SU-DHL-6 (cell line): ENCODE measurements at regions not wholly inside any gene's neighbourhood (a gene's known extent, or its start where the extent isn't known, plus 50 kb on each side); places are given as distances from the start of the nearest gene placed in this dataset.

Experiments
- EZH2phosphoT487 ChIP-seq: fragments of 200-600 bp; sonication (generic), shearing (Covaris generic); conservative IDR thresholded peaks from 2 replicates; pipeline ENCODE4 v1.6.1; 2018; ENCODE audit warnings: mild to moderate bottlenecking, antibody characterized with exemption, low read length, moderate library complexity, mixed read lengths
- TF ChIP-seq, protein P1 (sequence below): fragments of 200-600 bp; sonication (generic); IDR thresholded peaks from one replicate; pipeline ENCODE4 v1.5.1; 2017; ENCODE audit warnings: antibody characterized with exemption, mild to moderate bottlenecking, low read length, moderate library complexity; ENCODE audit not compliant: insufficient read depth, poor library complexity, severe bottlenecking

DNA sequence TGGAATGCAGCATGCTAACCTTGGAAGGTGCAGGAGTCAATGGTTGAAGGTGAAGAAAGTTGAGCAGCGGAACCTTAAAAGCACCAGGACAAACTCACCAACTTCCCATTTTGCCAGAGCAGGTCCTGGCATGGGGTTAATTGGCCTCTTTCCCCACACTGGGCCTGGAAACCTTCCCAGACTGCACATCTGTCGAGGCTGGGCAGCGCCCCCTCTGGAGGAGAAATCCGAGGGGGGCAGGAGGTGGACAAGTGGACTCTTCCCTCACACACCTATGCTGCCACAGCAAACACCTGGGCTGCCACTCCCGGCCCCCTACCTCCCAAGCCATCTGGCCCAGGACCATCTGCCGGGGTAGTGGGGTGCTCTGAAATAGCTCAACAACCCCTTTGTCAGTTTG lies 232.4 kb downstream of the CBLN1 start:
- TF ChIP-seq, protein P1, sequence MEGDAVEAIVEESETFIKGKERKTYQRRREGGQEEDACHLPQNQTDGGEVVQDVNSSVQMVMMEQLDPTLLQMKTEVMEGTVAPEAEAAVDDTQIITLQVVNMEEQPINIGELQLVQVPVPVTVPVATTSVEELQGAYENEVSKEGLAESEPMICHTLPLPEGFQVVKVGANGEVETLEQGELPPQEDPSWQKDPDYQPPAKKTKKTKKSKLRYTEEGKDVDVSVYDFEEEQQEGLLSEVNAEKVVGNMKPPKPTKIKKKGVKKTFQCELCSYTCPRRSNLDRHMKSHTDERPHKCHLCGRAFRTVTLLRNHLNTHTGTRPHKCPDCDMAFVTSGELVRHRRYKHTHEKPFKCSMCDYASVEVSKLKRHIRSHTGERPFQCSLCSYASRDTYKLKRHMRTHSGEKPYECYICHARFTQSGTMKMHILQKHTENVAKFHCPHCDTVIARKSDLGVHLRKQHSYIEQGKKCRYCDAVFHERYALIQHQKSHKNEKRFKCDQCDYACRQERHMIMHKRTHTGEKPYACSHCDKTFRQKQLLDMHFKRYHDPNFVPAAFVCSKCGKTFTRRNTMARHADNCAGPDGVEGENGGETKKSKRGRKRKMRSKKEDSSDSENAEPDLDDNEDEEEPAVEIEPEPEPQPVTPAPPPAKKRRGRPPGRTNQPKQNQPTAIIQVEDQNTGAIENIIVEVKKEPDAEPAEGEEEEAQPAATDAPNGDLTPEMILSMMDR, result no peak
- no peak for TF ChIP-seq EZH2phosphoT487
